ENCODE measurements at regions not wholly inside any gene's neighbourhood (a gene's known extent, or its start where the extent isn't known, plus 50 kb on each side); places are given as distances from the start of the nearest gene placed in this dataset.

- intact Hi-C loops (cut with micrococcal nuclease) = no loop called here
These were observed 109.0 kb upstream of the STARD3NL start for GRCh38 chr7:38069052-38069451.

- intact Hi-C loops (cut with micrococcal nuclease) = no loop called here
These were observed 107.3 kb upstream of the STARD3NL start for GRCh38 chr7:38070718-38071117.

- intact Hi-C loops (cut with micrococcal nuclease) = no loop called here
These were observed 91.2 kb upstream of the STARD3NL start for GRCh38 chr7:38086857-38087256.

- intact Hi-C loops (cut with micrococcal nuclease) = no loop called here
These were observed 75.5 kb upstream of the STARD3NL start for GRCh38 chr7:38102507-38102906.

GRCh38 chr7:38105874-38106483 lies 72.1 kb upstream of the STARD3NL start:
- intact Hi-C loops (cut with micrococcal nuclease) = loop anchor here (2.0 kb wide), 1 partner anchor 239 kb away; no protein-coding TSS in a partner anchor

- intact Hi-C loops (cut with micrococcal nuclease) = loop anchor here (1.0 to 2.0 kb wide), 9 partner anchors 71 to 553 kb away; partner anchors contain the start of gene STARD3NL
These were observed 70.6 kb upstream of the STARD3NL start for GRCh38 chr7:38107486-38107893.

GRCh38 chr7:38112075-38112474 lies 66.0 kb upstream of the STARD3NL start:
- intact Hi-C loops (cut with micrococcal nuclease) = no loop called here

- intact Hi-C loops (cut with micrococcal nuclease) = no loop called here
These were observed 58.0 kb upstream of the STARD3NL start for GRCh38 chr7:38120076-38120475.

GRCh38 chr7:38122501-38122900 lies 55.5 kb upstream of the STARD3NL start:
- intact Hi-C loops (cut with micrococcal nuclease) = no loop called here

- intact Hi-C loops (cut with micrococcal nuclease) = no loop called here
These were observed 54.6 kb upstream of the STARD3NL start for GRCh38 chr7:38123494-38123893.

- intact Hi-C loops (cut with micrococcal nuclease) = no loop called here
These were observed 50.5 kb upstream of the STARD3NL start for GRCh38 chr7:38127216-38128207.

All from T-helper 1 cell treated with Interleukin-12 subunit alpha and Interleukin-12 subunit beta and Interleukin-4 antibody, amounts not matched to agents 30 ng/mL and 1 ng/mL, for 36 hours (primary cell).